Islet precursor cell (in vitro differentiated cells): ENCODE measurements at regions not wholly inside any gene's neighbourhood (a gene's known extent, or its start where the extent isn't known, plus 50 kb on each side); places are given as distances from the start of the nearest gene placed in this dataset.
"Not testable (repeated sequence)": the region's sequence is repeated elsewhere in the genome, so short reads cannot be mapped to it uniquely, and the experiment has no call there.

Experiments used
- DNase-seq: peaks from one replicate; pipeline ENCODE4 v3.0.0-alpha.2; 2018

DNA sequence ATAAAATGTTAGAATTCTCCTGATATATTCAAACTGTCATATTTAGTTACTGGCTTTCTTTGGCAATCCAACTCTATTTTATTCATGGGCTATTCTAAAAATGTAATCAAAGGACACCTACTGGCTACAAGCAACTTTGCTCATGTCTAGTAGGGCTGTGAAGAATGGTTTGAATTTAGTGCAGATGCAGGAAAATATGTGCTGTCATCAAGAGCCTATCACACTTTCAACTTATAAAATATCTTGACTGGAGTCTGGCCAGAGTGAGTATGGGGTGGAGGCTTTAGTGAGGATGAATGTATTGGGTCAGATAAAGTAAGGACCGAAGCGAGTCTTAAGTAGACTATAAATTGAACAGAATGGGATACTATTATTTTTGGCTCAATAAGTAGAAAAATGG lies 343.4 kb upstream of the SPRED2 start:
- DNase-seq = no peak

DNA sequence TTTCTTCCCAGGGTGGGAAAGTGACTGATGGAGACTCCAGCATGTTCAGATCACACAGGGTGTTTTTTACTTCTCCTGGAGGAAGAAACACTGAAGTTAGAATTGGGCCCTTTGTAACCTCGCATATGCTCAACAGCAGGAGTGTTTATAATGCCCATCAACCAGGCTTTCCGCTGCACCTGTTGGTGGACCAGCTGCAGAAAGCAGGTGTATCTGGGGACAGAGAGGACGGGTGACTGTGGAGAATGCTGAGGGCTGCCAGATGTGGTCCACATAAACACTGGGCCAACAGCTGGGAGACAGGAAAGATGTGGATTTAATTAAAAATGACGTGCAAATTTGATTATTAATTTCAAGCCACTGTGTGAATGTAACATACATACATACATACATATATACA lies 335.5 kb upstream of the SPRED2 start:
- no peak for DNase-seq

DNA sequence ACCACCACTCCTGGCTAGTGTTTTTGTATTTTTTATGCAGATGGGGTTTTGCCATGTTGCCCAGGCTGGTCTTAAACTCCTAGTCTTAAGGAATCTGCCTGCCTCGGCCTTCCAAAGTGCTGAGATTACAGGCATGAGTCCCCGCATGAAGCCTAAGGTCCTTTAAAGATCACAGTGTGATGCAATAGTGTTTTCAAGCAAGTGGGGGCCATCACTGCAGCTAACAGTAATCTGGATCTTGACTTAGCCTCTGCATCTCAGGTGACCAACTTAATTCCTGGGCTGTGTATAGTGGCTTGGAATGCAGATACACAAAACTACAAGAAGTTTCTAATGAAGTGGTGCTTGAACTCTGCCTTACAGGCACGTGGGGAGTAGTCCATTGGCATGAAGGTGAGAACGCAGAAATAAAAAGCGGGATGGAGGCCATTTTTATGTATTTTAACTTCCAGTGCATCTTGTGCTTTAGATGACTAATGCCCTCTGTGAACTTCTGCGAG lies 334.4 kb upstream of the SPRED2 start:
- DNase-seq = no peak

DNA sequence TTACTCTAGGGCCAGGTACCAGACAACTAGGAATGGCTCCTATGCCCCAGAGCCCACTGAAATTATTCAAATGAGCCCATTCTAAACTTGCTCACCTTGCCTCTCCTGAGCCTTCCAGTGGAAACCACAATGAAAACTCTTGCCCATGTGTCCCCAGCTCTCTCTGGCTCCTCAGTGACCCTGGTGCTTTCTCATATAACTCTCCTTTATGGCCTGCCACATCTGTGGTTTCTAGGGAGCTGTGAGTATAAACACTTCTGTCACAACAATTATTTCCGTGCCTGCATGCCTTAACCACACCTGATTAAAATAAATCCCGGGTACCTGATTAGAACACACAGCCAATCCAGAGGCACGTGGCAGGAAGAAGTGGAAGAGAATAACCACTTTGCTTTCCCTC lies 333.0 kb upstream of the SPRED2 start:
- DNase-seq = no peak

DNA sequence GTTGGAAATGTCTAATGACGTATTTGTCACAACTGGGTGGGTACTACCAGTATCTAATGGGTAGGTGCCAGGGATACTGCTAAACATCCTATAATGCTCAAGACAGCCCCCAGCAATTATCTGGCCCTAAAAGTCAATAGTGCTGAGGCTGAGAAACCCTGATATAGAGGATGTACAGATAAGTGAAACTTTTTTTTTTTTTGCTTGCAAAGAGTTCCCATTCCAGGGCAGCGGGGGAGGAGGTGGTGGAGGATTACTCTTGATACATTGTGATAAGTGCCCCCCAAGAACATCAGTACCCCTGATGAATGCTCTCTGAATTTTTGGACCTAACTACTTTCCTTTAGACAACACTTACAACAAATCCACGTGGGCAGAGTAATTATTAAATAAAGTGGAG lies 329.7 kb upstream of the SPRED2 start:
- no peak for DNase-seq

DNA sequence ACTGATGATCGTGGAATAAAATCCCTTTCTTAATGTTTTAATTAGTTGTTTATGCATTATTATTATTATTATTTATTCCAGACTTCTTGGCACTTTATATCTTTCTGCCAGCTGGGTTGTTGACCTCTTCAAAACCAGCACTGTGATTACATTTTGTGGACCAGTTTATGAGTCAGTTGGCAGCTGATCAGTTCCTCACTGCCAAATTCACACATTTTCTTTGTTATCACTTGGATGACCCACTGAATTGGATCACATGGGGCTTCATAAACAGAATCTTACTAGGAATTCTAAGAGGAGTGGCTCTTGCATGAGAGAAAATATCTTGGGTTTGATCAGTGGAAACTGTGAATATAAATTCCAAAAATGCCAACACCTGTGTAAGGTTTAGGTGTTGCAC lies 321.8 kb upstream of the SPRED2 start:
- DNase-seq = no peak

DNA sequence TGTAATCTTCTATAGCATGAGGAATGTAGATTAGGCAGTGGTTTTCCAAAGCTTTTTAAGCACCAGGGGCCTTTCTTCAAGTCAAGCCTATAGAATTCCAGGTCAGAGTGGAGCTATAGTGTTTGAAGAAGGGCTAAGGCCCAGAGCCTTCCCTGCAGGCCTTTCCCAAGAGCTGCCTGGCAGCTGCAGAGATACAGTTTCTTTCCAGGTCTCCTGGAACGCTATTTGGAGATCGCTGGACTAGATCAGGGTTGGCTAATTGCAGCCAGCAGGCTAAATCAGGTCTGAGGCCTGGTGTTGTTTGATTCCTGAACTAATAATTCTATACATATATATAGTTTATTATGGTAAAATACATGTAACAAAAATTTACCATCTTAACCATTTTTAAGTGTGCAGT lies 319.0 kb upstream of the SPRED2 start:
- peak; percentile 68 for DNase-seq

DNA sequence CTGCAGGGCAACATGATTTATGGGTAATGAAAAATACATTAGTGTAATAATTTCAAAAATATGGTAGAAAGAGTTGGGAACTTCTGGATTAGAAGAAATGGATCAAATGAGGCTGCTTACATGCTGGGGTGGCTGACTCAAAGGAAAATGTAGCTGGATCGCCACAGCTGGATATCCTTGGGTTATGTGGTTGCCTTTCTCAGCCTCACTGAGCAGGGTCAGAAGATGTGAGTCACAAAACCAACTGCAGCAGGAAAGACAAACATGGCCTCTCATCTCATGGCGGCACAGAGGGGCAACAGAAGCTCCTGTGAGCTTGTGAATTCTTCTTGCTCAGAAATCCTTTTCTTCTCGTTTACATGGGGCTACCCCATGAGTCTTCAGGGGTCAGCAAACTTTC lies 317.1 kb upstream of the SPRED2 start:
- no peak for DNase-seq

DNA sequence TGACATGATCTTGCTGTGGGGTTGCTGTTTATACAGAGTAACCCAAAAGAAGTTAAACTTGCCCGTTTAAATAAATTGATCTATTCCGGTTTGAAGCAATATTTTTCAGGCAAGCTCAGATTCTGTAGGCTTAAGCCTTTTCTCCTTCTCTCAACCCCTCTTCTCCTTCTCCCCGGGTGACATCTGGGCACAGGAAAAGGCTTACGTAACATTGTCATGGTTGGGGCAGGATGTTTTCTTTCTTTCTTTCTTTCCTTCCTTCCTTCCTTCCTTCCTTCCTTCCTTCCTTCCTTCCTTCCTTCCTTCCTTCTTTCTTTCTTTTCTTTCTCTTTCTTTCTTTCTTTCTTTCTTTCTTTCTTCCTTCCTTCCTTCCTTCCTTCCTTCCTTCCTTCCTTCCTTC lies 315.5 kb upstream of the SPRED2 start:
- DNase-seq = not testable (repeated sequence)

DNA sequence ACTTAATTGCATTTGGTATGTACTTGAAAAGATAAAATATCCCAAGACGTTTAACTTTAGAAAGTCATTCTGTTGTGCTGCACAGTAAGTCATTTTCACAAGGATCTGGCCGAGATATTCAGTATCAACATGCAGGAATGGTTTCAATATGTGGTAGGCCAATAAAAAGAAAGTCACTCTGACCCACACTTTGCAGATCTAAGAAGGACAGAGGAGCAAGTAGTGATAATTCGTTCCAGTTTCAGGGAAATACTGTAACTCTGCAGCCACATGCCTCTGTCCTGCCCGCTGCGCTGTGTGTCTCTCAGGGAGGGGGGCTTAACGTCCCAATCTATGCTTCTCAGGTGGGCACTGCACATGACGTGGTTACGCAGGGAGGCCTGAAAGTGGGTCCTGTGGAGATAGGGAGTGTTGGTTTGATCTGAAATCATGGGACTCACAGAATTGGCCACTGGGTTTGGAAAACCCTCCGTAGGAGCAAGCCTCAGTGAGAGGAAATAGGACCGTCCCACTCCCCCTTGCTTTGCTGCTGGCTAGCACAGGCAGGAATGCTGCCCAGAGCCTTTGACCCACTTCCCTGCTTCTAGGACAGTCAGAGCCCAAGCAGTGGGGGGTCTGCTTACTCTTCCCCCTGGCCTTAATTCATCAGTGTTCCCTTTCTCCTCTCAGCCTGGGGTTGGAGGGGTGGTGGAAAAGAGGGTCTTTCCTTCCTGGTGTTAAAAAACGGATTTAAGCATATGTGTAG lies 314.7 kb upstream of the SPRED2 start:
- peak; percentile 81 for DNase-seq

DNA sequence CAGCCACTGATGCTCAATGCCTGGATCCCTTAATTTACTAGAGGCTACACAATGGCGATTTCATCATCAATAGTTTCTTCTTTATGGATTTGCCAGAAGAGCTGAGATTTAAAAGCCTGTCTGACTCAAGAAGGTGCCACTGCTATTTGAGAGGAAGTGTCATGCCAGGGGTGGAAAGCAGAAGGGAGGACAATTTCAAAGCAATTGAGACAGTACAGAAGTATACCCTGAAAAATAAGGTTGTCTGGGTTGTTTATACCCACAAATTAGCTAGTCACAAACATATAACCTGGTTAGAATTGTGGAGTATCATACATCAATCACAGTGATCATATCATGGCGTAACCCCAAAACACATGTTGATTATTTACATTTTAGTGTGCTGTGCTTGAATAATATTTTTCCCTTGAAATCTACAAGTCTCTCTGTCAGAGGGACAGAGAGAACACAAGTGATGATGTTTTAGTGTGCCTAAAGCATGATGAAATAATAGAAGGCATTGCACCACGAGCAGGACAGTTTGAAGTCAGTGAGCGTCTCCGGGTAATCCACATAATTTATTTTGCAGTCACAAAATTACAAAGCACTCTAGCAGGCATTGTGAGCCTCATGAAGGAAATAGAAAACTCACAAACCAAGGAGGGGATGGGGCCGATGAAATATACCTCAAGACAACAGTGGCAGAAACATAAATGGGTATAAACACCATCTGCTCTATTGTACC lies 312.2 kb upstream of the SPRED2 start:
- DNase-seq = no peak

DNA sequence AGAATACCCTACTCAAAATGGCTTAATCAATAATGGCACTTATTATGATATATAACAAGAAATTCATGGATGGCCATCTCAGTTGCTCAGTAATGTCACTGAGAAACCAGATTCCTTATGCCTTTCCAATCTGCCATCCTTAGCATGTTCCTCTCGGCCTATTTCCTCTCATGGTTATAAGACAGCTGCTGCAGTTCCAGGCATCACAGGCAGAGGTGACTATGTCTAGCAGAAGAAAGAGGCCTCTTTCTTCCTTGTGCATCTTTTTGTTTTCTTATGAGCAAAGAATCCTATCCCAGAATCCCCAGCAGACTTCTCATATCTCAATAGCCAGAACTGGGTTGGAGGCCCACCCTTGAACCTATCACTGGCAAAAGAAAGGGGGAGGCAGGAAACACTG lies 310.6 kb upstream of the SPRED2 start:
- DNase-seq = no peak

DNA sequence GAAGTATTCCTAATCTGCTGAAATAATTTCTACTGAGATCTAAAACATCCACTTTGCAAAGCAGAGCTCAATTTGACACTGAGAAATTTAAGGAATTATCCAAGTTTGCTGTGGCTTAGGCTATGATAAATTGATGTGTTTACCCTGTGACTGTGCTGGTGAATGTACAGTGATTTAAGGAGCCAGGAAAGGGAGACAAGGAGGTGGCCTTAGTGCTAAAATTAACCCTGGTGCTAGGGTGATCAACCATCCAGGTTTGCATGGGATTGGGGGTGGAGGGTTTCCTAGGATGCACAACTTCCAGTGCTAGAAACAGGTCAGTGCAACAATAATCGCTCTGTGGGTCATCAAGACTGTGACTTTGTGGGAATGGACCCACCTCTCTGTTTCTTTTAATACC lies 307.5 kb upstream of the SPRED2 start:
- DNase-seq = no peak

DNA sequence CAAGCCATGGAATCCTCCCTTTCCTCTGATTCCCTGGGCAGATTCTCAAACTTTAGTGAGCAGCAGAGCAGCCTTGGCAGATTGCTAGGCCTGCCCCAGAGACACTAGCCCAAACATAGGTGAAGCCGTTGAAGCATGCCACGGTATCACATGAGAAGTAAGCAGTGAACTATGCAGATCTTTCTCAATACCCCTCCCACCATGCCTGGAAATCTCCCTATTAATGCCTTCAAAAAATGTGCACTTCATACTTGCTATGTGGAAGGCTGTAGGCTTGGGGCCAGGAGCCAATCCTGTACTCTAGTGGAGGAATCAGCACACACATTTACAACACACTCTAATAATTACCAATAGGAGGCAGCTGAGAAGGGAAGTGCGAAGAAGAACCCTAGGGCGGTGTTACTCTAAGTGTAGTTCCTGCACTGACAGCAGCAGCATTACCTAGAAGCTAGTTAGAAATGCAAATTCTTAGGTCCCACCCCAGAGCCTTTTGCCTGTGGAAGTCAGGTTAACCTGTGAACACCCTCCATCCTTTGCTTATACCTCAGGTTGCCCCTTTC lies 305.1 kb upstream of the SPRED2 start:
- DNase-seq = no peak

DNA sequence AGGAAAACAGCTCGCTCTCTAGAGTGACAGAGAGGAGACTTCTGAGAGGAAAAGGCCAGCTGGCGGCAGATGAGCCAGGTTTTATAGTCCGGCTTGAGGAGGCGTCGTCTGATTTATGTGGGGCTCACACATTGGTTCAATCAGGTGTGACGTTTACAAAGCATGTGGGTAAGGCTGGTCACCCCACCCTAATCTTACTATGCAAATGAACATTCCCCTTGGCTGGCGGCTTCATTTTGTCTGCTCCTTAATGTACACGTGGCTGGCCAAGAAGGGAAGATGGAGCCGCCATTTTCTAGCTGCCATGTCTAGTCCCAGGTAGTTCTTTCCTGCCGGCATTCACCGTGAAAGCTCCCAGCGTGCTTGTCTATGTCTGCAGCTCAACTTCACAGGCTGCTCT lies 299.1 kb upstream of the SPRED2 start:
- no peak for DNase-seq

DNA sequence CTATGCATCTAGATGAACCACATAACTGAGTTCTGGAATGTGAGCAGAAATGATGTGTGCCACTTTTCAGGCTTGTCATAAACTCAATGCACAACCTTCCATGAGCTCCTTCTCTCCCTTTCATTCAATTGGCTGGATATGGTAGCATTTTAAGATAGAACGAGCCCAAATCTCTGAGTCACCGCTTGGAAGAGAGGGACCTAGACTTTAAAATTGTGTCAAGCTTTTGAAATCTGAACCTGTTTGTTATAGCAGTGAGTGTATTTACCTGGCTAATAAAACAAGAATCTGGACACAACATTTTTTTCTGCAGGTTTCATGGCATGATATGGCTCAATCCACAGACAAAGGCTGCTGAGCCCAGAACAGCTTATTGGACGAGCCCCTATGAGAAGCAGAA lies 297.8 kb upstream of the SPRED2 start:
- no peak for DNase-seq

DNA sequence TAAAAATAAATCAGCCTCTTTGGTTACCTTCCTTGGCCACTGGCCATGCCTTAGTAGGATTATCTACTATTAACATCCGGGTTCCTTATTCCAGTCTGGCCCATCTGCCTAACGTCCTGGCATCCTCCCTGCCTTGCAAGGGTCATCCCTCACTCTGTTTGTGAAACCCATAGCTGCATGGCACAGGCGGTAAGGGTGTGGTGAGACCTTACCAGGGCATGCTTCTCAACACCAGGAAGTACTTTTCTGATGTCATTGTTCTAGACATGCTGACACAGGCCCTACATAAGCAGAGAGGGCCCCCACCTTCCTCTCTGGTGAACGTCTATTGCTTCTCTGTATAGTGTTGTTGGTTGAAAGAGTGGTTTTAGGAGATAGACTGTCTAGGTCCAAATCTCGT lies 296.8 kb upstream of the SPRED2 start:
- DNase-seq = no peak

DNA sequence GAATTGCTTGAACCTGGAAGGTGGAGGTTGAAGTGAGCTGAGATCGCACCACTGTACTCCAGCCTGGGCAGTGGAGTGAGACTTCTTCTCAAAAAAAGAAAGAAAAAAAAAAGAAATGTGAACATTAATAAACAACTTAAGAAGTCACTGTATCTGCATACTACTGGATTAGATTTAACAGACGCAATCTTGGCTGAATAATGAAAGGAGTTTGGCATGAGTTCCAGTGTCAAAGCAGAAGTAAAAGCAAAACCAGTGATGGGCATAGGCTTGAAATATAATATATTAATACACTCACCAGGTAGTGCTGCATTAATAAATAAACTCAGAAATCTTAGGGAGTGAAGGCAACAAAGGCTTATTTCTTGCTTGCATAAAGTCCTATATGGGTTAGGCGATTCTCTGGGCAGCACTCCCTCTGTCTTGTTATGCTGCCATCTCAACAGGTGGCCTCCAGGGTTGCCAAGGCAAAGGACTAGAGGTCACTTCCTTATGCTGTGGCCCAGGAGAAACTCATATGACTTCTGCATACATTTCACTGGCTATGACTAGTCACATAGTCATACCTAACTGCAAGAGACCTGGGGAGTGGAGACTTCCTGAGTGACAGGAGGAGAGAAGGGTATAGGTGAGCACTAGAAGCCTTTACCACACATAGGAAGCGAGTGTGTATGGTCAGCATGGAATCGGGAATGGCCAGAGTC lies 296.2 kb upstream of the SPRED2 start:
- no peak for DNase-seq

DNA sequence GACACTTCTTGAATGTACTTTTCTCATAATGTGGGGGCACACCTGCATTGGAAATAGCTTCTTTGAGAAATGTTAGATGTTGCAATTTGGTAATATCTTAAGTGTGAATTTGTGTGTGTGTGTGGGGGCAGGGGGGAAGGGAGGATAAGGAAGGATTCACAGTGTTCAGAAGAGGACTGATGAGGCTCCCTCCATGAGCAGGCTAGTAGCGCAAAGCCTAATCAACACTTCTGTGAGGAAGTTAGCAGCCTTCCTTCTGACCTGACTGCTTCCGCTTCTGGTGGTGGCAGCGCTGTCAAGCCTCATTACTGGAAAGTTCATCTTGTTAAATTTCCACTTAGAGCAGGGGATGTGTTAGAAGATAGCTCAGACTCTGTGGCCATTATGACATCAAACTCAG lies 295.4 kb upstream of the SPRED2 start:
- DNase-seq = no peak

DNA sequence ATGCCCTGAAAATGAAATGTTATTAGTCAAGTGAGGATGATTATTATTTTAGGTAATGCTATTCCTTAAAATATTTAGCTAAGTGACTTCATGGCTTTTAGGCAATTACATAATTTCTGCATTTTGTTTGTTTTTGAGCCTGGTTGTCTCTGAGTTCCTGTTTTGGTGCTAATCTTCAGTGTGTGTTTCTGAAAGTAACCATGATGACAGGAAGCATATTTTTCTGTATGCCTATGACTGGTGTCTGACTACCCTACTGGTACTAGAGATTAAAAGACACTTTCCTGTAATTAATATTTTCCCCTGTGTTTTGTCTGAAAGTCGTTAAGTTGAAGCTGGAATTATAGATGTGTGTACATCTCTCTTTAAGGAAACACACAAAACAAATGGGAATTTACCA lies 295.0 kb upstream of the SPRED2 start:
- DNase-seq = no peak

DNA sequence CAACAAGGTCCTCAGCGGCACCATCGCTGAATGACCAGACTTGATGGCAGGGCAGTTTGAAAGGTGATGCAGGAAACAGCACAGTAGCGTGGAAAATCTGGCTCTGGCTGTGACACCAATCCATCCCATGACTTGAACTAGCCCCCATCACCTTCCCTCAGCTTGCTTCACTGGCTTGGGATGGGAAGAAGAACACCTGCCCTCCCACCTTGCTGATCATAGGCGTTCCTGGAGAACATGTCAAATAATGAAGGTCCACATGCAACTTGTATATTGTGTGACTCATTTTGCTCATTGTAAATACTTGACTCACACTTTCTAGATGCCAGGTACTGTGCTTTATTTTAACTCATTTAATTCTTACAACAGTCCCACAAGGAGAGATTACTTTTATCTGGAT lies 292.4 kb upstream of the SPRED2 start:
- DNase-seq = no peak

DNA sequence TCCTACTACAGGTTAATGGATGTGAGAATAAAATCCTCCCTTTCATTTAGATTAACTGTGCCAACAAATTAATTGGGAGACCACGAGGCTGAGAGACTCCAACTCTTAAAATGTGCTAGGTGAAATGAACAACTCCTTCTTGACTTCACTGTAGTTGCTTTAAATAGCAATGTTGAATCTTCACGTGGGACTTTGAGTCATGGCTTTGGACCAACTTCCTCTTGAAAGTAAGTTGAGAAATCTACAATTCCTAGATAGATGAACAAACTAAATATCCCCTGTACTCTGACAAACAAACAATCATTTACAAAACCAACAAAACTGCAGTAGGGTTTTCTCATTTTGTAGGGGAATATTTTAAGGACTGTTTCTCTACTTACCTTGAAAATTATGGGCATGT lies 291.9 kb upstream of the SPRED2 start:
- DNase-seq = no peak

DNA sequence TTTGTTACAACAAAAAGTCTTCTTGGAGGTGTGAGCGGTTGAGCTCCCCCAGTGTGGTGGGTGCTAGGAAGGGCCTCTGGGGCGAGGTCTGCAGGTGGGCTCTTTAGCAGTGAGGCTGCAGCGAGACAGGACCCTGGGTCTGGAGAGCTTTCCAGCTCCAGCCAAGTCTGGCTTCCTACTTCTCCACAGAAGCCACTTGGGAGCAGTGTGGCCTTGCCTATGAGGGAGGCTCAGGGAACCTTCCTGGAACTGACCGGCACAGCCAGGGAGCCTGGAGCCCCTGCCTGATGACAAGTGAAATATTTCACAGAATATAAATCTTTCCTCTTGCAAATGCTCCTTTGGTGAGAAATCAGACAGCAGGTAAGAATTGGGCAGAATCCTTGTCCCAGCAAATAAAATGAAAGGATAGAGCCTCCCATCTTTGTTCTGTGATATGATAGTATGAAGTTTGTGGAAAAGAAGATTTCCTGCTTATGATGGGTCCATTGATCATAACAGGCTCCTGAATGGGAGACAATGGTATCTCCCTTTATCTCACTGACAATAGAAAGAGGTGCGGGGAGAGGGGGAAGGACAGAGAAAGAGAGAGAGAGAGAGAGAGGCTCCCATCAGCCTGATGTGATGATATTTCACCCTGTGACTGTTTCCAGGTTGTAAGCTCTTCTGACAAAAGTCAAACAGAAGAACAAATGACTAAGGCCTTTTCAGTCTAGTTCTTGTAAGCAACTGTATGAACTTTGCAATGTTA lies 289.8 kb upstream of the SPRED2 start:
- peak; percentile 88 for DNase-seq
